ENCODE measurements at regions not wholly inside any gene's neighbourhood (a gene's known extent, or its start where the extent isn't known, plus 50 kb on each side); places are given as distances from the start of the nearest gene placed in this dataset.

DNA sequence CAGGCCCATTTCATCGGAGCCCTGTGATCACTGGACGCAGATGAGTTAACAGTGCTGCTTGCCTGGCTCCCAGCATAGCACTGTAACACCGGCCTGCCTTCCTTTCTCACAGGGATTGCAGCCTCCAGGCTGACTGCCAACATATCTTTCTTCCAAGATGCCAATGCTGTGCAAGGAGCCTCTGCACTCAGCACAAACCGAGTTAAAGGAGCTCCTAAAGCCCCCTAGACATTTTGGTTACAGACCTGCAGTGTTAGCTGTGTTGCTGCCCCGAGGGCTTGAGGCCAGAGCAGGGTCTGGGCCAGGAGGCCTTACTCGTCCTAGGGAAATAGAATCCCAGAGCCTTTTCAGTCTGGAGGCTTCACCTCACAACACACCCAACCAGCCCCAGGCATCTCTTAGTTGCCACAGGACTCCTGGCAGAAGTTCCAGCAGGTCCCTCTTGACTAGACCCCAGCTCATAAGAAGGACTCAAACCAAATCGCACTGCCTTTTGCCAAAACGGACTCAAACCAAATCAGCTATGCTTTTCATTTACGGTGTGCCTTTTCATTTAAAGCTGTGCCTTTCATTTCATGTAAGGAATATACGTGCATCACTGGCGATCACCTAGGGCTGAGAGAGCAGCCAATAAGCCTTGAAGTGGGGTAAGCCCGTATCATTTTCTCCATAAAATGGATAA, 58.4 kb upstream of the EML4 start (continued):
- TF ChIP-seq, protein P1, sequence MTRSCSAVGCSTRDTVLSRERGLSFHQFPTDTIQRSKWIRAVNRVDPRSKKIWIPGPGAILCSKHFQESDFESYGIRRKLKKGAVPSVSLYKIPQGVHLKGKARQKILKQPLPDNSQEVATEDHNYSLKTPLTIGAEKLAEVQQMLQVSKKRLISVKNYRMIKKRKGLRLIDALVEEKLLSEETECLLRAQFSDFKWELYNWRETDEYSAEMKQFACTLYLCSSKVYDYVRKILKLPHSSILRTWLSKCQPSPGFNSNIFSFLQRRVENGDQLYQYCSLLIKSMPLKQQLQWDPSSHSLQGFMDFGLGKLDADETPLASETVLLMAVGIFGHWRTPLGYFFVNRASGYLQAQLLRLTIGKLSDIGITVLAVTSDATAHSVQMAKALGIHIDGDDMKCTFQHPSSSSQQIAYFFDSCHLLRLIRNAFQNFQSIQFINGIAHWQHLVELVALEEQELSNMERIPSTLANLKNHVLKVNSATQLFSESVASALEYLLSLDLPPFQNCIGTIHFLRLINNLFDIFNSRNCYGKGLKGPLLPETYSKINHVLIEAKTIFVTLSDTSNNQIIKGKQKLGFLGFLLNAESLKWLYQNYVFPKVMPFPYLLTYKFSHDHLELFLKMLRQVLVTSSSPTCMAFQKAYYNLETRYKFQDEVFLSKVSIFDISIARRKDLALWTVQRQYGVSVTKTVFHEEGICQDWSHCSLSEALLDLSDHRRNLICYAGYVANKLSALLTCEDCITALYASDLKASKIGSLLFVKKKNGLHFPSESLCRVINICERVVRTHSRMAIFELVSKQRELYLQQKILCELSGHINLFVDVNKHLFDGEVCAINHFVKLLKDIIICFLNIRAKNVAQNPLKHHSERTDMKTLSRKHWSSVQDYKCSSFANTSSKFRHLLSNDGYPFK (CRISPR knock-in tag; IDR thresholded peaks at IDR 0.05; ENCODE audit: borderline replicate concordance), result peak; percentile 26; the same call in 1 of the 2 replicates
- TF ChIP-seq, protein P2, sequence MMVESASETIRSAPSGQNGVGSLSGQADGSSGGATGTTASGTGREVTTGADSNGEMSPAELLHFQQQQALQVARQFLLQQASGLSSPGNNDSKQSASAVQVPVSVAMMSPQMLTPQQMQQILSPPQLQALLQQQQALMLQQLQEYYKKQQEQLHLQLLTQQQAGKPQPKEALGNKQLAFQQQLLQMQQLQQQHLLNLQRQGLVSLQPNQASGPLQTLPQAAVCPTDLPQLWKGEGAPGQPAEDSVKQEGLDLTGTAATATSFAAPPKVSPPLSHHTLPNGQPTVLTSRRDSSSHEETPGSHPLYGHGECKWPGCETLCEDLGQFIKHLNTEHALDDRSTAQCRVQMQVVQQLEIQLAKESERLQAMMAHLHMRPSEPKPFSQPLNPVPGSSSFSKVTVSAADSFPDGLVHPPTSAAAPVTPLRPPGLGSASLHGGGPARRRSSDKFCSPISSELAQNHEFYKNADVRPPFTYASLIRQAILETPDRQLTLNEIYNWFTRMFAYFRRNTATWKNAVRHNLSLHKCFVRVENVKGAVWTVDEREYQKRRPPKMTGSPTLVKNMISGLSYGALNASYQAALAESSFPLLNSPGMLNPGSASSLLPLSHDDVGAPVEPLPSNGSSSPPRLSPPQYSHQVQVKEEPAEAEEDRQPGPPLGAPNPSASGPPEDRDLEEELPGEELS (CRISPR knock-in tag; IDR thresholded peaks at IDR 0.05), result no peak
- TF ChIP-seq, protein P3, sequence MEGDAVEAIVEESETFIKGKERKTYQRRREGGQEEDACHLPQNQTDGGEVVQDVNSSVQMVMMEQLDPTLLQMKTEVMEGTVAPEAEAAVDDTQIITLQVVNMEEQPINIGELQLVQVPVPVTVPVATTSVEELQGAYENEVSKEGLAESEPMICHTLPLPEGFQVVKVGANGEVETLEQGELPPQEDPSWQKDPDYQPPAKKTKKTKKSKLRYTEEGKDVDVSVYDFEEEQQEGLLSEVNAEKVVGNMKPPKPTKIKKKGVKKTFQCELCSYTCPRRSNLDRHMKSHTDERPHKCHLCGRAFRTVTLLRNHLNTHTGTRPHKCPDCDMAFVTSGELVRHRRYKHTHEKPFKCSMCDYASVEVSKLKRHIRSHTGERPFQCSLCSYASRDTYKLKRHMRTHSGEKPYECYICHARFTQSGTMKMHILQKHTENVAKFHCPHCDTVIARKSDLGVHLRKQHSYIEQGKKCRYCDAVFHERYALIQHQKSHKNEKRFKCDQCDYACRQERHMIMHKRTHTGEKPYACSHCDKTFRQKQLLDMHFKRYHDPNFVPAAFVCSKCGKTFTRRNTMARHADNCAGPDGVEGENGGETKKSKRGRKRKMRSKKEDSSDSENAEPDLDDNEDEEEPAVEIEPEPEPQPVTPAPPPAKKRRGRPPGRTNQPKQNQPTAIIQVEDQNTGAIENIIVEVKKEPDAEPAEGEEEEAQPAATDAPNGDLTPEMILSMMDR (CRISPR knock-in tag; IDR thresholded peaks at IDR 0.05), result no peak
- TF ChIP-seq ZFX (CRISPR knock-in tag; IDR thresholded peaks at IDR 0.05; ENCODE audit: low read depth) (peak; percentile 56; the same call in 1 of the 2 replicates), ZNF883 (CRISPR knock-in tag; IDR thresholded peaks at IDR 0.05; ENCODE audit: not compliant biosample characterization) (peak; percentile 57), KDM5B (CRISPR knock-in tag; IDR thresholded peaks at IDR 0.05; ENCODE audit: borderline replicate concordance) (0 out of 2 replicates have a peak, but pooled peaks have one; percentile 25), ZNF547 (CRISPR knock-in tag; IDR thresholded peaks at IDR 0.05) (0 out of 2 replicates have a peak, but pooled peaks have one; percentile 46), RXRA (CRISPR knock-in tag; IDR thresholded peaks at IDR 0.05) (0 out of 2 replicates have a peak, but pooled peaks have one; percentile 39), ZNF260 (CRISPR knock-in tag; IDR thresholded peaks at IDR 0.05; ENCODE audit: borderline replicate concordance, low read depth) (no peak), RCOR2 (CRISPR knock-in tag; IDR thresholded peaks at IDR 0.05) (0 out of 2 replicates have a peak, but pooled peaks have one; percentile 23), ATRX (CRISPR knock-in tag; IDR thresholded peaks at IDR 0.05; ENCODE audit: borderline replicate concordance) (no peak), SALL1 (CRISPR knock-in tag; IDR thresholded peaks at IDR 0.05) (peak; percentile 28)
- TF ChIP-seq, protein P4, sequence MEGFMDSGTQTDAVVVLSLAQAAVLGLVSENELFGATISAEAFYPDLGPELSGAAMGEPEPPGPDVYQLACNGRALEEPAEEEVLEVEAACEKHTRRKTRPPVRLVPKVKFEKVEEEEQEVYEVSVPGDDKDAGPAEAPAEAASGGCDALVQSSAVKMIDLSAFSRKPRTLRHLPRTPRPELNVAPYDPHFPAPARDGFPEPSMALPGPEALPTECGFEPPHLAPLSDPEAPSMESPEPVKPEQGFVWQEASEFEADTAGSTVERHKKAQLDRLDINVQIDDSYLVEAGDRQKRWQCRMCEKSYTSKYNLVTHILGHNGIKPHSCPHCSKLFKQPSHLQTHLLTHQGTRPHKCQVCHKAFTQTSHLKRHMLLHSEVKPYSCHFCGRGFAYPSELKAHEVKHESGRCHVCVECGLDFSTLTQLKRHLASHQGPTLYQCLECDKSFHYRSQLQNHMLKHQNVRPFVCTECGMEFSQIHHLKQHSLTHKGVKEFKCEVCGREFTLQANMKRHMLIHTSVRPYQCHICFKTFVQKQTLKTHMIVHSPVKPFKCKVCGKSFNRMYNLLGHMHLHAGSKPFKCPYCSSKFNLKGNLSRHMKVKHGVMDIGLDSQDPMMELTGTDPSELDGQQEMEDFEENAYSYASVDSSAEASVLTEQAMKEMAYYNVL (CRISPR knock-in tag; IDR thresholded peaks at IDR 0.05; ENCODE audit: borderline replicate concordance), result peak; percentile 51; the same call in 1 of the 2 replicates
- TF ChIP-seq, protein P5, sequence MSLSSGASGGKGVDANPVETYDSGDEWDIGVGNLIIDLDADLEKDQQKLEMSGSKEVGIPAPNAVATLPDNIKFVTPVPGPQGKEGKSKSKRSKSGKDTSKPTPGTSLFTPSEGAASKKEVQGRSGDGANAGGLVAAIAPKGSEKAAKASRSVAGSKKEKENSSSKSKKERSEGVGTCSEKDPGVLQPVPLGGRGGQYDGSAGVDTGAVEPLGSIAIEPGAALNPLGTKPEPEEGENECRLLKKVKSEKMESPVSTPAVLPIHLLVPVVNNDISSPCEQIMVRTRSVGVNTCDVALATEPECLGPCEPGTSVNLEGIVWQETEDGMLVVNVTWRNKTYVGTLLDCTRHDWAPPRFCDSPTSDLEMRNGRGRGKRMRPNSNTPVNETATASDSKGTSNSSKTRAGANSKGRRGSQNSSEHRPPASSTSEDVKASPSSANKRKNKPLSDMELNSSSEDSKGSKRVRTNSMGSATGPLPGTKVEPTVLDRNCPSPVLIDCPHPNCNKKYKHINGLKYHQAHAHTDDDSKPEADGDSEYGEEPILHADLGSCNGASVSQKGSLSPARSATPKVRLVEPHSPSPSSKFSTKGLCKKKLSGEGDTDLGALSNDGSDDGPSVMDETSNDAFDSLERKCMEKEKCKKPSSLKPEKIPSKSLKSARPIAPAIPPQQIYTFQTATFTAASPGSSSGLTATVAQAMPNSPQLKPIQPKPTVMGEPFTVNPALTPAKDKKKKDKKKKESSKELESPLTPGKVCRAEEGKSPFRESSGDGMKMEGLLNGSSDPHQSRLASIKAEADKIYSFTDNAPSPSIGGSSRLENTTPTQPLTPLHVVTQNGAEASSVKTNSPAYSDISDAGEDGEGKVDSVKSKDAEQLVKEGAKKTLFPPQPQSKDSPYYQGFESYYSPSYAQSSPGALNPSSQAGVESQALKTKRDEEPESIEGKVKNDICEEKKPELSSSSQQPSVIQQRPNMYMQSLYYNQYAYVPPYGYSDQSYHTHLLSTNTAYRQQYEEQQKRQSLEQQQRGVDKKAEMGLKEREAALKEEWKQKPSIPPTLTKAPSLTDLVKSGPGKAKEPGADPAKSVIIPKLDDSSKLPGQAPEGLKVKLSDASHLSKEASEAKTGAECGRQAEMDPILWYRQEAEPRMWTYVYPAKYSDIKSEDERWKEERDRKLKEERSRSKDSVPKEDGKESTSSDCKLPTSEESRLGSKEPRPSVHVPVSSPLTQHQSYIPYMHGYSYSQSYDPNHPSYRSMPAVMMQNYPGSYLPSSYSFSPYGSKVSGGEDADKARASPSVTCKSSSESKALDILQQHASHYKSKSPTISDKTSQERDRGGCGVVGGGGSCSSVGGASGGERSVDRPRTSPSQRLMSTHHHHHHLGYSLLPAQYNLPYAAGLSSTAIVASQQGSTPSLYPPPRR (CRISPR knock-in tag; IDR thresholded peaks at IDR 0.05; ENCODE audit: borderline replicate concordance), result peak; percentile 12; the same call in 1 of the 2 replicates

Measured in HepG2 (cell line).